Panc1 (cell line): ENCODE measurements at regions not wholly inside any gene's neighbourhood (a gene's known extent, or its start where the extent isn't known, plus 50 kb on each side); places are given as distances from the start of the nearest gene placed in this dataset.

Experiments used
- ATAC-seq: fragments of 200-7000 bp; cut with Tn5 transposase; 2 replicates; pipeline ENCODE4 v1.9.1; 2020; ENCODE audit warnings: mild to moderate bottlenecking, moderate library complexity
- BruUV-seq: library from RNA; stranded (reverse); fragments of 400-500 nt; replicated peaks from 2 replicates; lab custom pipeline; 2021; lab: Mats Ljungman, UMichigan
- CTCF ChIA-PET: fragments of 300-600 bp; sonication (Branson Sonifier 250); formaldehyde crosslinking; loops from one replicate; lab custom pipeline; 2022; ENCODE audit warnings: antibody characterized with exemption; lab: Charles Lee
- POLR2A ChIA-PET: fragments of 300-600 bp; sonication (Branson Sonifier 250); formaldehyde crosslinking; loops from one replicate; lab custom pipeline; 2022; ENCODE audit warnings: antibody characterized with exemption; lab: Charles Lee
- DNase-seq: peaks from one replicate; pipeline ENCODE4 v3.0.0-alpha.2; 2010; ENCODE audit warnings: low read depth, low spot score
- H3K27ac ChIP-seq: 2 replicates; pipeline ENCODE4 v1.5.1; 2011; ENCODE audit warnings: mild to moderate bottlenecking, low read length, inconsistent platforms
- H3K27me3 ChIP-seq: fragments of 200-500 bp; sonication (Bioruptor generic); 2 replicates; pipeline ENCODE4 v1.6.0; 2014; ENCODE audit warnings: low read length, inconsistent platforms; ENCODE audit not compliant: control insufficient read depth, insufficient read depth
- H3K36me3 ChIP-seq: fragments of 200-500 bp; sonication (Bioruptor generic); 2 replicates; pipeline ENCODE4 v1.5.1; 2014; ENCODE audit warnings: inconsistent platforms, mild to moderate bottlenecking, low read length, moderate library complexity; ENCODE audit not compliant: control insufficient read depth, insufficient read depth
- H3K4me1 ChIP-seq: 2 replicates; pipeline ENCODE4 v1.5.1; 2011; ENCODE audit warnings: inconsistent platforms, mild to moderate bottlenecking, low read length, moderate library complexity; ENCODE audit not compliant: control insufficient read depth, insufficient read depth
- H3K4me3 ChIP-seq, 2 experiments: 2 replicates each; pipeline ENCODE4 v1.5.1; 2011 to 2012; ENCODE audit warnings: low read depth in 2 of 2, low read length in 2 of 2, mild to moderate bottlenecking in 2 of 2, inconsistent platforms in 1 of 2, moderate library complexity in 1 of 2
- H3K9me3 ChIP-seq: fragments of 200-500 bp; sonication (Bioruptor generic); 2 replicates; pipeline ENCODE4 v1.5.1; 2014; ENCODE audit warnings: low read depth, mild to moderate bottlenecking, inconsistent platforms, low read length, moderate library complexity; ENCODE audit not compliant: control insufficient read depth, insufficient read depth
- POLR2AphosphoS5 ChIP-seq: IDR thresholded peaks from 2 replicates; pipeline ENCODE4 v1.6.1; 2012; ENCODE audit warnings: mild to moderate bottlenecking, low read depth, low read length, moderate library complexity
- SIN3A ChIP-seq: IDR thresholded peaks from 2 replicates; pipeline ENCODE4 v1.6.1; 2012; ENCODE audit warnings: low read depth, mild to moderate bottlenecking, low read length, moderate library complexity, borderline replicate concordance; ENCODE audit not compliant: insufficient read depth
- TCF7L2 ChIP-seq: IDR thresholded peaks from 2 replicates; pipeline ENCODE4 v1.6.1; 2011; ENCODE audit warnings: mild to moderate bottlenecking, low read depth, low read length, inconsistent platforms
- in situ Hi-C: cut with HindIII; loops from 2 replicates; pipeline ENCODE4 v1.10.0; 2016; ENCODE audit warnings: low sequenced_read_pairs, low pct_unique_long_range_greater_than_20kb
- intact Hi-C: fragments of 100-400 bp; cut with micrococcal nuclease; formaldehyde crosslinking; loops from one replicate; pipeline ENCODE4 v1.10.0; 2022; ENCODE audit not compliant: unreplicated experiment
- TF ChIP-seq, protein P1 (sequence below), 2 experiments: IDR thresholded peaks; 2 replicates each; pipeline ENCODE4 v1.6.1; 2011 to 2012; ENCODE audit warnings: low read depth in 2 of 2, control low read depth in 1 of 2, low read length in 1 of 2, mild to moderate bottlenecking in 1 of 2, moderate library complexity in 1 of 2; ENCODE audit not compliant: insufficient read depth in 1 of 2
- TF ChIP-seq, protein P2 (sequence below): fragments of 450-650 bp; IDR thresholded peaks from 2 replicates; pipeline ENCODE4 v1.5.1; 2017; ENCODE audit warnings: mild to moderate bottlenecking

DNA sequence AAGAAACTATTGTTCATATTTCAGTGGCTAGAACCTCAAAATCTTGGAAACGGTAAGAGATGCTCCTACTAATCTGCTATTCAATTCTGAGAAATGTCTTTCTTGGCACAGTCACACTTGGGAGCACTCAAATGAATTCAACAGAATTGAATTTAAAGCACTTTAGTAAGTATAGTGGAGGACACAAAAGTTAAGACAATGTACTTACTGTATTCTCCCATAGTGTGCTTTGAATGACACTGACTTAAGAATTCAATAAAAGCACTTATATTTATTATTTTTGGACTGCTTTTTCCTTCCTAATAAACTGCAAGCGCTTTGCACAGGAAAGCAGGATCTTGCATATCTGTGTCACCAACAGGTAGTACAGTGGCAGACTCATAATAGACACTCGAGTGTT, 156.1 kb upstream of the RIMS1 start:
- intact Hi-C loops (no loop called here), in situ Hi-C loops (no loop called here)
- H3K27me3 ChIP-seq: no peaks in the 10 kb centered on the region; the same call in 1 of the 2 replicates
- no peak overlapping the region for H3K4me3 ChIP-seq
- no peak for ATAC-seq
- H3K27ac ChIP-seq: no peak overlapping the region
- no peaks in the 10 kb centered on the region for H3K9me3 ChIP-seq
- ChIA-PET CTCF (no interaction called here), POLR2A (no interaction called here)
- TF ChIP-seq, protein P1, sequence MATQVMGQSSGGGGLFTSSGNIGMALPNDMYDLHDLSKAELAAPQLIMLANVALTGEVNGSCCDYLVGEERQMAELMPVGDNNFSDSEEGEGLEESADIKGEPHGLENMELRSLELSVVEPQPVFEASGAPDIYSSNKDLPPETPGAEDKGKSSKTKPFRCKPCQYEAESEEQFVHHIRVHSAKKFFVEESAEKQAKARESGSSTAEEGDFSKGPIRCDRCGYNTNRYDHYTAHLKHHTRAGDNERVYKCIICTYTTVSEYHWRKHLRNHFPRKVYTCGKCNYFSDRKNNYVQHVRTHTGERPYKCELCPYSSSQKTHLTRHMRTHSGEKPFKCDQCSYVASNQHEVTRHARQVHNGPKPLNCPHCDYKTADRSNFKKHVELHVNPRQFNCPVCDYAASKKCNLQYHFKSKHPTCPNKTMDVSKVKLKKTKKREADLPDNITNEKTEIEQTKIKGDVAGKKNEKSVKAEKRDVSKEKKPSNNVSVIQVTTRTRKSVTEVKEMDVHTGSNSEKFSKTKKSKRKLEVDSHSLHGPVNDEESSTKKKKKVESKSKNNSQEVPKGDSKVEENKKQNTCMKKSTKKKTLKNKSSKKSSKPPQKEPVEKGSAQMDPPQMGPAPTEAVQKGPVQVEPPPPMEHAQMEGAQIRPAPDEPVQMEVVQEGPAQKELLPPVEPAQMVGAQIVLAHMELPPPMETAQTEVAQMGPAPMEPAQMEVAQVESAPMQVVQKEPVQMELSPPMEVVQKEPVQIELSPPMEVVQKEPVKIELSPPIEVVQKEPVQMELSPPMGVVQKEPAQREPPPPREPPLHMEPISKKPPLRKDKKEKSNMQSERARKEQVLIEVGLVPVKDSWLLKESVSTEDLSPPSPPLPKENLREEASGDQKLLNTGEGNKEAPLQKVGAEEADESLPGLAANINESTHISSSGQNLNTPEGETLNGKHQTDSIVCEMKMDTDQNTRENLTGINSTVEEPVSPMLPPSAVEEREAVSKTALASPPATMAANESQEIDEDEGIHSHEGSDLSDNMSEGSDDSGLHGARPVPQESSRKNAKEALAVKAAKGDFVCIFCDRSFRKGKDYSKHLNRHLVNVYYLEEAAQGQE (IDR thresholded peaks at IDR 0.05; ENCODE audit: insufficient read depth in 1 of 2, low read depth in 2 of 2, low read length in 1 of 2): no peak
- TF ChIP-seq, protein P2, sequence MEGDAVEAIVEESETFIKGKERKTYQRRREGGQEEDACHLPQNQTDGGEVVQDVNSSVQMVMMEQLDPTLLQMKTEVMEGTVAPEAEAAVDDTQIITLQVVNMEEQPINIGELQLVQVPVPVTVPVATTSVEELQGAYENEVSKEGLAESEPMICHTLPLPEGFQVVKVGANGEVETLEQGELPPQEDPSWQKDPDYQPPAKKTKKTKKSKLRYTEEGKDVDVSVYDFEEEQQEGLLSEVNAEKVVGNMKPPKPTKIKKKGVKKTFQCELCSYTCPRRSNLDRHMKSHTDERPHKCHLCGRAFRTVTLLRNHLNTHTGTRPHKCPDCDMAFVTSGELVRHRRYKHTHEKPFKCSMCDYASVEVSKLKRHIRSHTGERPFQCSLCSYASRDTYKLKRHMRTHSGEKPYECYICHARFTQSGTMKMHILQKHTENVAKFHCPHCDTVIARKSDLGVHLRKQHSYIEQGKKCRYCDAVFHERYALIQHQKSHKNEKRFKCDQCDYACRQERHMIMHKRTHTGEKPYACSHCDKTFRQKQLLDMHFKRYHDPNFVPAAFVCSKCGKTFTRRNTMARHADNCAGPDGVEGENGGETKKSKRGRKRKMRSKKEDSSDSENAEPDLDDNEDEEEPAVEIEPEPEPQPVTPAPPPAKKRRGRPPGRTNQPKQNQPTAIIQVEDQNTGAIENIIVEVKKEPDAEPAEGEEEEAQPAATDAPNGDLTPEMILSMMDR: no peak
- TF ChIP-seq POLR2AphosphoS5 (no peak), TCF7L2 (no peak)
- no peaks in the 10 kb centered on the region for H3K4me1 ChIP-seq
- no peak for DNase-seq
- BruUV-seq: no TSS peak
- H3K36me3 ChIP-seq: no peaks in the 10 kb centered on the region

DNA sequence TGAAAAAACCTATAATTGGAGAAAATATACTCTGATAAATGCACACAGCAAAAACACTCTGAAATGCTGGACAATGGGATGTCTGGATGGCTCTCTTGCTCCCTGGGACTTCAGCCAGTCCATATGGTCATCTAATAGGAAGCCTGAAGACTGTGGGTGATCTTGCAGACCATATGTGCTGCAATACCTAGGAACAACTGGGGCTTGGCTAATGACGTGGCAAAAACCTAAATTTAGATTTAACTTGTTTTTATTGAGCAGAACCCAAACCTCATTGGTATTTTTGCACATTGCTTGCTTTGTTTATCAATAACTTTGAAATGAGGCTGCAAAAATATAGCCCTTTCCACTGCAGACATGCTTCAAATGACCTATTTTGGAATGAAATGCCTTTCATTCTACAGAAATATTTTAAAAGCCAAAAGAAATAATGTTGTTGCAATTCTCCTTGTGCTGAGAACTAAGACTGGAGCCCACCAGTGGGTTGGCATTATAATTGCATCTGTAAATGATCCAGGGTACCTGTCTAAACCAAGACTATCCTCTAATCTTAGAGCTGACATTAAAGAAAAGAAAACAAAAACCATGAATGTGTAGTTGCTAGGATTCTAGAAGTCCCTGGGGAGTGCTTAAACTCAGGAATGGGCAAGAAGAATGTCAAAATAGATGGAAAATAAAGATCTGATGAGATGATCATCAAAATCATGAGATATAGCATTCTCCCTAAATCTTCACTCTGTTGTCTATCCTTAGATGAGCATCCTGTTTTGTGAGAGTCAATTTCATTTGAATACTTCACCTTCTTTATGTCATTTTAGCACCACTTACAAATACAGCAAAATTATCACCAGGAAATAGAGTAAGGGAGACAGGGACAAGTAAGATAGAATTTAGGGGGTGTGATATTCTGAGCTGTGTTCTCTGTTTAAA, 152.1 kb upstream of the RIMS1 start:
- ChIA-PET CTCF (no interaction called here), POLR2A (no interaction called here)
- H3K27me3 ChIP-seq: no peaks in the 10 kb centered on the region; the same call in 1 of the 2 replicates
- no peaks in the 10 kb centered on the region for H3K4me1 ChIP-seq
- no peak overlapping the region for H3K27ac ChIP-seq
- no peak for TF ChIP-seq POLR2AphosphoS5
- TF ChIP-seq, protein P1 (IDR thresholded peaks at IDR 0.05; ENCODE audit: insufficient read depth in 1 of 2, low read depth in 2 of 2, low read length in 1 of 2): no peak
- TF ChIP-seq SIN3A: no peak
- TF ChIP-seq, protein P2: no peak
- no peak for TF ChIP-seq TCF7L2
- intact Hi-C loops: no loop called here
- H3K9me3 ChIP-seq: no peaks in the 10 kb centered on the region
- DNase-seq: no peak
- in situ Hi-C loops: no loop called here
- no peak overlapping the region for H3K4me3 ChIP-seq
- no peak for ATAC-seq
- no peaks in the 10 kb centered on the region for H3K36me3 ChIP-seq
- no TSS peak for BruUV-seq
